ENCODE measurements at regions not wholly inside any gene's neighbourhood (a gene's known extent, or its start where the extent isn't known, plus 50 kb on each side); places are given as distances from the start of the nearest gene placed in this dataset.
"Not testable (repeated sequence)": the region's sequence is repeated elsewhere in the genome, so short reads cannot be mapped to it uniquely, and the experiment has no call there.

GRCh38 chr7:94321138-94321537 is 73.6 kb upstream of the COL1A2 start:
- not testable (repeated sequence) for TF ChIP-seq CTCF (conservative IDR thresholded peaks at IDR 0.05; ENCODE audit: low read depth, low read length); POLR2A (IDR thresholded peaks at IDR 0.05; ENCODE audit: low read depth, low read length); MXI1 (IDR thresholded peaks at IDR 0.05; ENCODE audit: borderline replicate concordance, low read depth, low read length); BHLHE40 (IDR thresholded peaks at IDR 0.05; ENCODE audit: low read depth, low read length); MAZ (IDR thresholded peaks at IDR 0.05; ENCODE audit: borderline replicate concordance, low read depth, low read length); MAFK (IDR thresholded peaks at IDR 0.05; ENCODE audit: low read depth, low read length); RAD21 (IDR thresholded peaks at IDR 0.05; ENCODE audit: low read length); SMC3 (IDR thresholded peaks at IDR 0.05; ENCODE audit: low read depth, low read length); RCOR1 (IDR thresholded peaks at IDR 0.05; ENCODE audit: insufficient replicate concordance, low read length); NFE2L2 (IDR thresholded peaks at IDR 0.05; ENCODE audit: low read depth, low read length); USF2 (IDR thresholded peaks at IDR 0.05; ENCODE audit: low read depth, low read length); ELK1 (IDR thresholded peaks at IDR 0.05; ENCODE audit: borderline replicate concordance, low read depth, low read length); CEBPB (IDR thresholded peaks at IDR 0.05; ENCODE audit: low read depth, low read length)

Data from IMR-90 (cell line).